SK-N-SH (cell line): ENCODE measurements at regions not wholly inside any gene's neighbourhood (a gene's known extent, or its start where the extent isn't known, plus 50 kb on each side); places are given as distances from the start of the nearest gene placed in this dataset.

Source experiments
- CTCF ChIP-seq: fragments of 200-600 bp; sonication (generic); IDR thresholded peaks from 2 replicates; pipeline ENCODE4 v1.6.1; 2017; ENCODE audit warnings: antibody characterized with exemption, mild to moderate bottlenecking, moderate library complexity
- EP300 ChIP-seq, 2 experiments: IDR thresholded peaks; 2 replicates each; pipeline versions ENCODE4 v1.4.0 to v1.6.1; 2012; ENCODE audit warnings: borderline replicate concordance in 1 of 2, low read depth in 1 of 2, low read length in 1 of 2
- GATA2 ChIP-seq: sonication (generic); formaldehyde crosslinking; IDR thresholded peaks from 2 replicates; pipeline ENCODE4 v1.5.0; 2020; ENCODE audit warnings: mild to moderate bottlenecking, missing genetic modification reagents
- SMC3 ChIP-seq: IDR thresholded peaks from 2 replicates; pipeline ENCODE4 v1.6.1; 2012; ENCODE audit warnings: low read depth, low read length, improper control_type of control experiment
- TEAD4 ChIP-seq: IDR thresholded peaks from 2 replicates; pipeline ENCODE4 v1.4.0; 2012; ENCODE audit warnings: mild to moderate bottlenecking, borderline replicate concordance; ENCODE audit not compliant: insufficient read depth

GRCh38 chr4:52377563-52377962, 281.5 kb downstream of the USP46 start:
- TF ChIP-seq CTCF, result no peak
- TF ChIP-seq SMC3, result no peak
- no peak for TF ChIP-seq EP300 (IDR thresholded peaks at IDR 0.05; ENCODE audit: borderline replicate concordance in 1 of 2, low read depth in 1 of 2, low read length in 1 of 2)
- TF ChIP-seq GATA2 (CRISPR knock-in tag), result no peak
- no peak for TF ChIP-seq TEAD4
